ENCODE measurements at regions not wholly inside any gene's neighbourhood (a gene's known extent, or its start where the extent isn't known, plus 50 kb on each side); places are given as distances from the start of the nearest gene placed in this dataset.
"Not testable (repeated sequence)": the region's sequence is repeated elsewhere in the genome, so short reads cannot be mapped to it uniquely, and the experiment has no call there.

GRCh38 chr2:207231967-207232366 lies 66.2 kb upstream of the KLF7 start:
- ChIA-PET POLR2A (no interaction called here), CTCF (interaction anchor here (1.0 kb wide), 1 partner anchor 29 kb away, joined by 3 read pairs; no protein-coding TSS in a partner anchor)
- TF ChIP-seq SP1 (IDR thresholded peaks at IDR 0.05) = no peak
- TF ChIP-seq SUZ12 (IDR thresholded peaks at IDR 0.05) = no peak
- no peak for TF ChIP-seq NFRKB (IDR thresholded peaks at IDR 0.05)
- no peak for TF ChIP-seq ELF4 (IDR thresholded peaks at IDR 0.05)
- TF ChIP-seq FOXA1 (IDR thresholded peaks at IDR 0.05) = no peak
- TF ChIP-seq LEF1 (IDR thresholded peaks at IDR 0.05; ENCODE audit: borderline replicate concordance) = no peak
- no peak for TF ChIP-seq ARNT (IDR thresholded peaks at IDR 0.05)
- TF ChIP-seq L3MBTL2 (conservative IDR thresholded peaks at IDR 0.05) = no peak

GRCh38 chr2:207233141-207233540 lies 67.4 kb upstream of the KLF7 start:
- DNase-seq (ENCODE audit: extremely low spot score); POLR2A ChIA-PET: not testable (repeated sequence)
- CTCF ChIA-PET = interaction anchor here (0.6 kb wide), 2 partner anchors 38 to 52 kb away, joined by 3 read pairs; no protein-coding TSS in a partner anchor

More at GRCh38 chr2:207231967-207232366, 66.2 kb upstream of the KLF7 start:
- DNase-seq (ENCODE audit: extremely low spot score) = no peak

GRCh38 chr2:207233731-207234130 lies 68.0 kb upstream of the KLF7 start:
- DNase-seq (ENCODE audit: extremely low spot score) = peak; percentile 25
- TF ChIP-seq SUZ12 (IDR thresholded peaks at IDR 0.05) = no peak
- TF ChIP-seq L3MBTL2 (conservative IDR thresholded peaks at IDR 0.05) = no peak
- no peak for TF ChIP-seq PKNOX1 (IDR thresholded peaks at IDR 0.05)
- no peak for TF ChIP-seq FOXM1 (IDR thresholded peaks at IDR 0.05; ENCODE audit: borderline replicate concordance)
- TF ChIP-seq FOXK2 (IDR thresholded peaks at IDR 0.05) = no peak
- TF ChIP-seq NFRKB (IDR thresholded peaks at IDR 0.05) = no peak
- TF ChIP-seq HDGF (IDR thresholded peaks at IDR 0.05; ENCODE audit: borderline replicate concordance) = no peak
- TF ChIP-seq BHLHE40 (IDR thresholded peaks at IDR 0.05; ENCODE audit: borderline replicate concordance) = no peak
- no peak for TF ChIP-seq ELF4 (IDR thresholded peaks at IDR 0.05)
- TF ChIP-seq ZNF384 (IDR thresholded peaks at IDR 0.05) = no peak
- no peak for TF ChIP-seq LEF1 (IDR thresholded peaks at IDR 0.05; ENCODE audit: borderline replicate concordance)
- TF ChIP-seq ARNT (IDR thresholded peaks at IDR 0.05) = no peak
- no peak for TF ChIP-seq SP1 (IDR thresholded peaks at IDR 0.05)
- TF ChIP-seq FOXA1 (IDR thresholded peaks at IDR 0.05) = no peak
- TF ChIP-seq TARDBP (IDR thresholded peaks at IDR 0.05) = no peak
- TF ChIP-seq CTBP1 (IDR thresholded peaks at IDR 0.05; ENCODE audit: borderline replicate concordance) = no peak
- CTCF ChIA-PET = no interaction called here
- POLR2A ChIA-PET = no interaction called here

- ChIA-PET CTCF (no interaction called here), POLR2A (no interaction called here)
- DNase-seq (ENCODE audit: extremely low spot score) = no peak
Measured at GRCh38 chr2:207235621-207236020, 69.9 kb upstream of the KLF7 start.

GRCh38 chr2:207236156-207236935 lies 70.6 kb upstream of the KLF7 start:
- TF ChIP-seq FOXM1 (IDR thresholded peaks at IDR 0.05; ENCODE audit: borderline replicate concordance) = no peak
- TF ChIP-seq HDGF (IDR thresholded peaks at IDR 0.05; ENCODE audit: borderline replicate concordance) = no peak
- TF ChIP-seq ELF4 (IDR thresholded peaks at IDR 0.05) = no peak
- no peak for TF ChIP-seq L3MBTL2 (conservative IDR thresholded peaks at IDR 0.05)
- no peak for TF ChIP-seq BHLHE40 (IDR thresholded peaks at IDR 0.05; ENCODE audit: borderline replicate concordance)
- TF ChIP-seq TARDBP (IDR thresholded peaks at IDR 0.05) = no peak
- no peak for DNase-seq (ENCODE audit: extremely low spot score)
- CTCF ChIA-PET = interaction anchor here (0.8 kb wide), 1 partner anchor 65 kb away, joined by 3 read pairs; no protein-coding TSS in a partner anchor
- POLR2A ChIA-PET = no interaction called here

More at GRCh38 chr2:207235621-207236020, 69.9 kb upstream of the KLF7 start:
- TF ChIP-seq LEF1 (IDR thresholded peaks at IDR 0.05; ENCODE audit: borderline replicate concordance) = no peak

GRCh38 chr2:207238831-207239701 lies 73.3 kb upstream of the KLF7 start:
- ChIA-PET CTCF (no interaction called here), POLR2A (interaction anchor here (0.8 kb wide), 1 partner anchor 18 kb away, joined by 3 read pairs; no protein-coding TSS in a partner anchor)
- TF ChIP-seq BHLHE40 (IDR thresholded peaks at IDR 0.05; ENCODE audit: borderline replicate concordance) = no peak
- no peak for TF ChIP-seq LEF1 (IDR thresholded peaks at IDR 0.05; ENCODE audit: borderline replicate concordance)
- no peak for TF ChIP-seq L3MBTL2 (conservative IDR thresholded peaks at IDR 0.05)
- TF ChIP-seq HDGF (IDR thresholded peaks at IDR 0.05; ENCODE audit: borderline replicate concordance) = no peak
- TF ChIP-seq FOXM1 (IDR thresholded peaks at IDR 0.05; ENCODE audit: borderline replicate concordance) = no peak
- no peak for TF ChIP-seq SUZ12 (IDR thresholded peaks at IDR 0.05)
- no peak for TF ChIP-seq ZNF384 (IDR thresholded peaks at IDR 0.05)
- no peak for TF ChIP-seq NFRKB (IDR thresholded peaks at IDR 0.05)
- no peak for TF ChIP-seq FOXK2 (IDR thresholded peaks at IDR 0.05)
- no peak for DNase-seq (ENCODE audit: extremely low spot score)

- CTCF ChIA-PET = no interaction called here
- no peak for DNase-seq (ENCODE audit: extremely low spot score)
- POLR2A ChIA-PET = interaction anchor here (0.7 to 0.8 kb wide), 2 partner anchors 13 to 17 kb away, joined by 3 read pairs; no protein-coding TSS in a partner anchor
- no peak for TF ChIP-seq CTBP1 (IDR thresholded peaks at IDR 0.05; ENCODE audit: borderline replicate concordance)
- TF ChIP-seq NFRKB (IDR thresholded peaks at IDR 0.05) = no peak
- no peak for TF ChIP-seq SUZ12 (IDR thresholded peaks at IDR 0.05)
- TF ChIP-seq ARNT (IDR thresholded peaks at IDR 0.05) = no peak
- no peak for TF ChIP-seq TARDBP (IDR thresholded peaks at IDR 0.05)
- TF ChIP-seq L3MBTL2 (conservative IDR thresholded peaks at IDR 0.05) = no peak
- no peak for TF ChIP-seq FOXM1 (IDR thresholded peaks at IDR 0.05; ENCODE audit: borderline replicate concordance)
- no peak for TF ChIP-seq FOXK2 (IDR thresholded peaks at IDR 0.05)
- no peak for TF ChIP-seq SP1 (IDR thresholded peaks at IDR 0.05)
- TF ChIP-seq BHLHE40 (IDR thresholded peaks at IDR 0.05; ENCODE audit: borderline replicate concordance) = no peak
- no peak for TF ChIP-seq ZNF384 (IDR thresholded peaks at IDR 0.05)
- TF ChIP-seq LEF1 (IDR thresholded peaks at IDR 0.05; ENCODE audit: borderline replicate concordance) = no peak
- TF ChIP-seq FOXA1 (IDR thresholded peaks at IDR 0.05) = no peak
- no peak for TF ChIP-seq HDGF (IDR thresholded peaks at IDR 0.05; ENCODE audit: borderline replicate concordance)
- no peak for TF ChIP-seq ELF4 (IDR thresholded peaks at IDR 0.05)
- no peak for TF ChIP-seq PKNOX1 (IDR thresholded peaks at IDR 0.05)
Measured at GRCh38 chr2:207239754-207240494, 74.2 kb upstream of the KLF7 start.
